ENCODE measurements at regions not wholly inside any gene's neighbourhood (a gene's known extent, or its start where the extent isn't known, plus 50 kb on each side); places are given as distances from the start of the nearest gene placed in this dataset.

DNA sequence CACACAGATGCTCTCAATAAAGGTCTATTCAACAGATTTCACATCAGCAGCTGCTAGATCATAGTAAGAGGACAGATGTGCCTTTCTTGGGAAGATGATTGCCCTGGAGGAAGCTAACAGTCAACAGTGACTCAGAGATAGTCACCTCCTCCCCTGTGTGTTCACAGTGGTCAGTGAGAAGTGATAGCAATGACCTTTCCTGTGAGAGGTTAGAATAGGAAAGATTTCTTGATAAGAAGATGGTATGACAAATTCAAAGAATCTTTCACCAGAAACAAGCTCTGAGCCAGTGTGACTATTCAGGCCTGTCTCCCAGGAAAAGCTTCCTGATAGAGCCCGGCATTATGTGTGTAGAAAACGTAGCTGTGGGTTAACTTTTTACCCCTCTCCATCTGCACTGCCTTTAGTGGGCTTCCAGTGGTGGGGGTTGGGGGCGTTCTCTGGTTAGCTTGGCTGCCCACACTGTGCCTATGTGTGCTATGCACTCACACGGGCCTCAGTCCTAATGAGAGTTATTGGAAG is 66.4 kb upstream of the ARHGAP5 start (continued):
- TF ChIP-seq, protein P1, sequence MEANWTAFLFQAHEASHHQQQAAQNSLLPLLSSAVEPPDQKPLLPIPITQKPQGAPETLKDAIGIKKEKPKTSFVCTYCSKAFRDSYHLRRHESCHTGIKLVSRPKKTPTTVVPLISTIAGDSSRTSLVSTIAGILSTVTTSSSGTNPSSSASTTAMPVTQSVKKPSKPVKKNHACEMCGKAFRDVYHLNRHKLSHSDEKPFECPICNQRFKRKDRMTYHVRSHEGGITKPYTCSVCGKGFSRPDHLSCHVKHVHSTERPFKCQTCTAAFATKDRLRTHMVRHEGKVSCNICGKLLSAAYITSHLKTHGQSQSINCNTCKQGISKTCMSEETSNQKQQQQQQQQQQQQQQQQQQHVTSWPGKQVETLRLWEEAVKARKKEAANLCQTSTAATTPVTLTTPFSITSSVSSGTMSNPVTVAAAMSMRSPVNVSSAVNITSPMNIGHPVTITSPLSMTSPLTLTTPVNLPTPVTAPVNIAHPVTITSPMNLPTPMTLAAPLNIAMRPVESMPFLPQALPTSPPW (CRISPR knock-in tag; IDR thresholded peaks at IDR 0.05): peak; percentile 33
- TF ChIP-seq SMARCE1 (IDR thresholded peaks at IDR 0.05) (peak; percentile 48; the same call in 1 of the 2 replicates), SAFB2 (IDR thresholded peaks at IDR 0.05; ENCODE audit: borderline replicate concordance, low read depth, low read length, severe bottlenecking) (no peak), PURB (CRISPR knock-in tag; IDR thresholded peaks at IDR 0.05; ENCODE audit: low read depth) (no peak), SMARCA4 (IDR thresholded peaks at IDR 0.05) (peak; percentile 79), RBM22 (IDR thresholded peaks at IDR 0.05; ENCODE audit: low read depth, low read length, poor library complexity, severe bottlenecking) (no peak), KHSRP (IDR thresholded peaks at IDR 0.05) (no peak), MCM3 (IDR thresholded peaks at IDR 0.05) (no peak)
- TF ChIP-seq, protein P2, sequence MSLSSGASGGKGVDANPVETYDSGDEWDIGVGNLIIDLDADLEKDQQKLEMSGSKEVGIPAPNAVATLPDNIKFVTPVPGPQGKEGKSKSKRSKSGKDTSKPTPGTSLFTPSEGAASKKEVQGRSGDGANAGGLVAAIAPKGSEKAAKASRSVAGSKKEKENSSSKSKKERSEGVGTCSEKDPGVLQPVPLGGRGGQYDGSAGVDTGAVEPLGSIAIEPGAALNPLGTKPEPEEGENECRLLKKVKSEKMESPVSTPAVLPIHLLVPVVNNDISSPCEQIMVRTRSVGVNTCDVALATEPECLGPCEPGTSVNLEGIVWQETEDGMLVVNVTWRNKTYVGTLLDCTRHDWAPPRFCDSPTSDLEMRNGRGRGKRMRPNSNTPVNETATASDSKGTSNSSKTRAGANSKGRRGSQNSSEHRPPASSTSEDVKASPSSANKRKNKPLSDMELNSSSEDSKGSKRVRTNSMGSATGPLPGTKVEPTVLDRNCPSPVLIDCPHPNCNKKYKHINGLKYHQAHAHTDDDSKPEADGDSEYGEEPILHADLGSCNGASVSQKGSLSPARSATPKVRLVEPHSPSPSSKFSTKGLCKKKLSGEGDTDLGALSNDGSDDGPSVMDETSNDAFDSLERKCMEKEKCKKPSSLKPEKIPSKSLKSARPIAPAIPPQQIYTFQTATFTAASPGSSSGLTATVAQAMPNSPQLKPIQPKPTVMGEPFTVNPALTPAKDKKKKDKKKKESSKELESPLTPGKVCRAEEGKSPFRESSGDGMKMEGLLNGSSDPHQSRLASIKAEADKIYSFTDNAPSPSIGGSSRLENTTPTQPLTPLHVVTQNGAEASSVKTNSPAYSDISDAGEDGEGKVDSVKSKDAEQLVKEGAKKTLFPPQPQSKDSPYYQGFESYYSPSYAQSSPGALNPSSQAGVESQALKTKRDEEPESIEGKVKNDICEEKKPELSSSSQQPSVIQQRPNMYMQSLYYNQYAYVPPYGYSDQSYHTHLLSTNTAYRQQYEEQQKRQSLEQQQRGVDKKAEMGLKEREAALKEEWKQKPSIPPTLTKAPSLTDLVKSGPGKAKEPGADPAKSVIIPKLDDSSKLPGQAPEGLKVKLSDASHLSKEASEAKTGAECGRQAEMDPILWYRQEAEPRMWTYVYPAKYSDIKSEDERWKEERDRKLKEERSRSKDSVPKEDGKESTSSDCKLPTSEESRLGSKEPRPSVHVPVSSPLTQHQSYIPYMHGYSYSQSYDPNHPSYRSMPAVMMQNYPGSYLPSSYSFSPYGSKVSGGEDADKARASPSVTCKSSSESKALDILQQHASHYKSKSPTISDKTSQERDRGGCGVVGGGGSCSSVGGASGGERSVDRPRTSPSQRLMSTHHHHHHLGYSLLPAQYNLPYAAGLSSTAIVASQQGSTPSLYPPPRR (CRISPR knock-in tag; IDR thresholded peaks at IDR 0.05; ENCODE audit: borderline replicate concordance): no peak
- TF ChIP-seq, protein P3, sequence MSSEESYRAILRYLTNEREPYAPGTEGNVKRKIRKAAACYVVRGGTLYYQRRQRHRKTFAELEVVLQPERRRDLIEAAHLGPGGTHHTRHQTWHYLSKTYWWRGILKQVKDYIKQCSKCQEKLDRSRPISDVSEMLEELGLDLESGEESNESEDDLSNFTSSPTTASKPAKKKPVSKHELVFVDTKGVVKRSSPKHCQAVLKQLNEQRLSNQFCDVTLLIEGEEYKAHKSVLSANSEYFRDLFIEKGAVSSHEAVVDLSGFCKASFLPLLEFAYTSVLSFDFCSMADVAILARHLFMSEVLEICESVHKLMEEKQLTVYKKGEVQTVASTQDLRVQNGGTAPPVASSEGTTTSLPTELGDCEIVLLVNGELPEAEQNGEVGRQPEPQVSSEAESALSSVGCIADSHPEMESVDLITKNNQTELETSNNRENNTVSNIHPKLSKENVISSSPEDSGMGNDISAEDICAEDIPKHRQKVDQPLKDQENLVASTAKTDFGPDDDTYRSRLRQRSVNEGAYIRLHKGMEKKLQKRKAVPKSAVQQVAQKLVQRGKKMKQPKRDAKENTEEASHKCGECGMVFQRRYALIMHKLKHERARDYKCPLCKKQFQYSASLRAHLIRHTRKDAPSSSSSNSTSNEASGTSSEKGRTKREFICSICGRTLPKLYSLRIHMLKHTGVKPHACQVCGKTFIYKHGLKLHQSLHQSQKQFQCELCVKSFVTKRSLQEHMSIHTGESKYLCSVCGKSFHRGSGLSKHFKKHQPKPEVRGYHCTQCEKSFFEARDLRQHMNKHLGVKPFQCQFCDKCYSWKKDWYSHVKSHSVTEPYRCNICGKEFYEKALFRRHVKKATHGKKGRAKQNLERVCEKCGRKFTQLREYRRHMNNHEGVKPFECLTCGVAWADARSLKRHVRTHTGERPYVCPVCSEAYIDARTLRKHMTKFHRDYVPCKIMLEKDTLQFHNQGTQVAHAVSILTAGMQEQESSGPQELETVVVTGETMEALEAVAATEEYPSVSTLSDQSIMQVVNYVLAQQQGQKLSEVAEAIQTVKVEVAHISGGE (CRISPR knock-in tag; IDR thresholded peaks at IDR 0.05): no peak
- TF ChIP-seq, protein P4, sequence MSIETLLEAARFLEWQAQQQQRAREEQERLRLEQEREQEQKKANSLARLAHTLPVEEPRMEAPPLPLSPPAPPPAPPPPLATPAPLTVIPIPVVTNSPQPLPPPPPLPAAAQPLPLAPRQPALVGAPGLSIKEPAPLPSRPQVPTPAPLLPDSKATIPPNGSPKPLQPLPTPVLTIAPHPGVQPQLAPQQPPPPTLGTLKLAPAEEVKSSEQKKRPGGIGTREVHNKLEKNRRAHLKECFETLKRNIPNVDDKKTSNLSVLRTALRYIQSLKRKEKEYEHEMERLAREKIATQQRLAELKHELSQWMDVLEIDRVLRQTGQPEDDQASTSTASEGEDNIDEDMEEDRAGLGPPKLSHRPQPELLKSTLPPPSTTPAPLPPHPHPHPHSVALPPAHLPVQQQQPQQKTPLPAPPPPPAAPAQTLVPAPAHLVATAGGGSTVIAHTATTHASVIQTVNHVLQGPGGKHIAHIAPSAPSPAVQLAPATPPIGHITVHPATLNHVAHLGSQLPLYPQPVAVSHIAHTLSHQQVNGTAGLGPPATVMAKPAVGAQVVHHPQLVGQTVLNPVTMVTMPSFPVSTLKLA (conservative IDR thresholded peaks at IDR 0.05): no peak
- TF ChIP-seq, protein P5, sequence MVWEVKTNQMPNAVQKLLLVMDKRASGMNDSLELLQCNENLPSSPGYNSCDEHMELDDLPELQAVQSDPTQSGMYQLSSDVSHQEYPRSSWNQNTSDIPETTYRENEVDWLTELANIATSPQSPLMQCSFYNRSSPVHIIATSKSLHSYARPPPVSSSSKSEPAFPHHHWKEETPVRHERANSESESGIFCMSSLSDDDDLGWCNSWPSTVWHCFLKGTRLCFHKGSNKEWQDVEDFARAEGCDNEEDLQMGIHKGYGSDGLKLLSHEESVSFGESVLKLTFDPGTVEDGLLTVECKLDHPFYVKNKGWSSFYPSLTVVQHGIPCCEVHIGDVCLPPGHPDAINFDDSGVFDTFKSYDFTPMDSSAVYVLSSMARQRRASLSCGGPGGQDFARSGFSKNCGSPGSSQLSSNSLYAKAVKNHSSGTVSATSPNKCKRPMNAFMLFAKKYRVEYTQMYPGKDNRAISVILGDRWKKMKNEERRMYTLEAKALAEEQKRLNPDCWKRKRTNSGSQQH (CRISPR knock-in tag; IDR thresholded peaks at IDR 0.05): no peak
